Activated B cell treated with CpG ODN at 0.5 μM for 24 hours (primary cell): ENCODE measurements at regions not wholly inside any gene's neighbourhood (a gene's known extent, or its start where the extent isn't known, plus 50 kb on each side); places are given as distances from the start of the nearest gene placed in this dataset.

ENCODE experiments used
- ATAC-seq: fragments of 200-7000 bp; cut with Tn5 transposase; one replicate; pipeline ENCODE4 v1.10.0; 2021; ENCODE audit warnings: low read depth, mild to moderate bottlenecking, moderate library complexity
- CTCF ChIA-PET: fragments of 350-600 bp; sonication (Branson Sonifier 250); formaldehyde crosslinking; loops from one replicate; lab custom pipeline; 2021; ENCODE audit warnings: antibody characterized with exemption; lab: Charles Lee
- POLR2A ChIA-PET: fragments of 350-600 bp; sonication (Branson Sonifier 250); formaldehyde crosslinking; loops from one replicate; lab custom pipeline; 2021; ENCODE audit warnings: antibody characterized with exemption; lab: Charles Lee
- DNase-seq: peaks from one replicate; pipeline ENCODE4 v3.0.0; 2022
- H3K27ac Mint-ChIP-seq: one replicate; pipeline ENCODE4 v1.8.0; 2020; ENCODE audit warnings: mixed read lengths
- H3K27me3 Mint-ChIP-seq: one replicate; pipeline ENCODE4 v1.8.0; 2021; ENCODE audit warnings: mixed read lengths
- H3K36me3 Mint-ChIP-seq: one replicate; pipeline ENCODE4 v1.8.0; 2021; ENCODE audit warnings: low read depth, mixed read lengths
- H3K4me1 Mint-ChIP-seq: one replicate; pipeline ENCODE4 v1.8.0; 2021; ENCODE audit warnings: mixed read lengths
- H3K4me3 Mint-ChIP-seq: one replicate; pipeline ENCODE4 v1.8.0; 2020; ENCODE audit warnings: mild to moderate bottlenecking, mixed read lengths
- H3K9me3 Mint-ChIP-seq: one replicate; pipeline ENCODE4 v1.8.0; 2020; ENCODE audit warnings: mixed read lengths
- intact Hi-C: fragments of 100-400 bp; cut with micrococcal nuclease; formaldehyde crosslinking; loops from one replicate; pipeline ENCODE4 v1.15.1; 2024
- TF ChIP-seq, protein P1 (sequence below): fragments of 200-600 bp; IDR thresholded peaks from one replicate; pipeline ENCODE4 v1.8.0; 2022; ENCODE audit warnings: antibody characterized with exemption, mild to moderate bottlenecking

DNA sequence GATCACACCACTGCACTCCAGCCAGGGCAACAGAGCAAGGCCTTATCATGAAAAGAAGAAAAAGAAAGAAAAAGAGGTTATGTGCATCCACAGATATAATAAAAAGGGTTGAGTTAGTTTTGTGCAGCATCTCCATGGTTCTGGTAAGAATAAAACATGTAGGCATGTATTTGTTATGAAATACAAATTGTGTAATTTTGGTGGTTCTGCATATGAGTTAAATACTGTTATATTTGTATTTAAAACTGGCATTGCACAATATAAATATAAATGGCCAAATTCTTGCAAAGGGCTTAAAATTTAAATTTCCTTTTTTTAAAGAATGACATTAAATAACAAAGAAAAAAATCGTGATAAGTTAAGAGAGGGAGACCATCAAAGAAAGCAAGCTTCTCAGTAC is 159.1 kb upstream of the PREP start:
- TF ChIP-seq, protein P1, sequence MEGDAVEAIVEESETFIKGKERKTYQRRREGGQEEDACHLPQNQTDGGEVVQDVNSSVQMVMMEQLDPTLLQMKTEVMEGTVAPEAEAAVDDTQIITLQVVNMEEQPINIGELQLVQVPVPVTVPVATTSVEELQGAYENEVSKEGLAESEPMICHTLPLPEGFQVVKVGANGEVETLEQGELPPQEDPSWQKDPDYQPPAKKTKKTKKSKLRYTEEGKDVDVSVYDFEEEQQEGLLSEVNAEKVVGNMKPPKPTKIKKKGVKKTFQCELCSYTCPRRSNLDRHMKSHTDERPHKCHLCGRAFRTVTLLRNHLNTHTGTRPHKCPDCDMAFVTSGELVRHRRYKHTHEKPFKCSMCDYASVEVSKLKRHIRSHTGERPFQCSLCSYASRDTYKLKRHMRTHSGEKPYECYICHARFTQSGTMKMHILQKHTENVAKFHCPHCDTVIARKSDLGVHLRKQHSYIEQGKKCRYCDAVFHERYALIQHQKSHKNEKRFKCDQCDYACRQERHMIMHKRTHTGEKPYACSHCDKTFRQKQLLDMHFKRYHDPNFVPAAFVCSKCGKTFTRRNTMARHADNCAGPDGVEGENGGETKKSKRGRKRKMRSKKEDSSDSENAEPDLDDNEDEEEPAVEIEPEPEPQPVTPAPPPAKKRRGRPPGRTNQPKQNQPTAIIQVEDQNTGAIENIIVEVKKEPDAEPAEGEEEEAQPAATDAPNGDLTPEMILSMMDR, result no peak
- Mint-ChIP-seq H3K27ac (no peak overlapping the region), H3K4me1 (no peaks in the 10 kb centered on the region), H3K27me3 (peaks cover 6% of the 10 kb centered on the region), H3K4me3 (no peak overlapping the region), H3K36me3 (no peaks in the 10 kb centered on the region), H3K9me3 (peaks cover 6% of the 10 kb centered on the region)
- ATAC-seq (no peak), DNase-seq (no peak)
- ChIA-PET POLR2A (no interaction called here), CTCF (no interaction called here)
- intact Hi-C loops, result no loop called here

DNA sequence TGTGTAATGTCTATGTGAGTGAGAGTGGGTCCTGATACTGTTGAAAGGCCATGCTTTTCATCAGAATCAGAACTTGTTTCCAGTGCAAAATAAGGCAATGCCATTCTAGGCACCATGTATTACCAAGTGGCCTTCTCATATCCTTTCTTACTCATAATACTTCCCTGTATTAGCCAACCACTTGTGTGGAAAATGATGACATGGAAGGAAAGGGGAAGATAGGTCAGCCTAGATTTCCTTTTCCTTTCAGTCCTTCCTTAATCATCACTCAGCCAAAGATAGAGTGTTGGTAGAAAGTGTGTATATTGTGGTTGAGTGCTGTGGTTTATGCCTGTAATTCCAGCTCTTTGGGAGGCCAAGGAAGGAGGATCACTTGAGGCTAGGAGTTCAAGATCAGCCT is 158.6 kb upstream of the PREP start:
- no peaks in the 10 kb centered on the region for H3K4me1 Mint-ChIP-seq
- no peak for ATAC-seq
- DNase-seq, result no peak
- H3K4me3 Mint-ChIP-seq, result no peak overlapping the region
- intact Hi-C loops, result no loop called here
- peaks cover 6% of the 10 kb centered on the region for H3K9me3 Mint-ChIP-seq
- TF ChIP-seq, protein P1, result no peak
- peaks cover 7% of the 10 kb centered on the region for H3K27me3 Mint-ChIP-seq
- ChIA-PET CTCF (no interaction called here), POLR2A (no interaction called here)
- H3K27ac Mint-ChIP-seq, result no peak overlapping the region
- no peaks in the 10 kb centered on the region for H3K36me3 Mint-ChIP-seq

GRCh38 chr6:105560611-105561066 is 157.8 kb upstream of the PREP start:
- Mint-ChIP-seq H3K27me3 (peaks cover 11% of the 10 kb centered on the region), H3K27ac (no peak overlapping the region), H3K4me1 (no peaks in the 10 kb centered on the region), H3K9me3 (peaks cover 6% of the 10 kb centered on the region), H3K36me3 (no peaks in the 10 kb centered on the region), H3K4me3 (no peak overlapping the region)
- ATAC-seq (no peak), DNase-seq (no peak)
- TF ChIP-seq, protein P1, result no peak
- intact Hi-C loops, result no loop called here
- CTCF ChIA-PET, result no interaction called here
- POLR2A ChIA-PET, result no interaction called here

- no peak for DNase-seq
- intact Hi-C loops, result no loop called here
- ChIA-PET POLR2A (no interaction called here), CTCF (interaction anchor here (0.8 kb wide), 1 partner anchor 171 kb away, joined by 3 read pairs; no protein-coding TSS in a partner anchor)
- Mint-ChIP-seq H3K27ac (no peak overlapping the region), H3K4me3 (no peak overlapping the region), H3K36me3 (no peaks in the 10 kb centered on the region), H3K27me3 (peaks cover 23% of the 10 kb centered on the region), H3K9me3 (no peaks in the 10 kb centered on the region), H3K4me1 (no peaks in the 10 kb centered on the region)
- no peak for ATAC-seq
- TF ChIP-seq, protein P1, result no peak
These were observed 154.4 kb upstream of the PREP start for GRCh38 chr6:105557291-105557690.

- Mint-ChIP-seq H3K36me3 (no peaks in the 10 kb centered on the region), H3K27me3 (peaks cover 29% of the 10 kb centered on the region), H3K4me3 (no peak overlapping the region), H3K4me1 (no peaks in the 10 kb centered on the region), H3K27ac (no peak overlapping the region), H3K9me3 (no peaks in the 10 kb centered on the region)
- intact Hi-C loops, result no loop called here
- ATAC-seq, result no peak
- TF ChIP-seq, protein P1, result no peak
- POLR2A ChIA-PET, result no interaction called here
- CTCF ChIA-PET, result no interaction called here
- DNase-seq, result no peak
These were observed 150.3 kb upstream of the PREP start for GRCh38 chr6:105553171-105553570.
